HG03442 (cell line): ENCODE measurements at regions not wholly inside any gene's neighbourhood (a gene's known extent, or its start where the extent isn't known, plus 50 kb on each side); places are given as distances from the start of the nearest gene placed in this dataset.
"Not testable (repeated sequence)": the region's sequence is repeated elsewhere in the genome, so short reads cannot be mapped to it uniquely, and the experiment has no call there.

Experiments used
- ATAC-seq: cut with Tn5 transposase; IDR thresholded peaks from one replicate; pipeline ENCODE4 v1.9.1; 2021; ENCODE audit warnings: mild to moderate bottlenecking, moderate library complexity; ENCODE audit not compliant: unreplicated experiment

DNA sequence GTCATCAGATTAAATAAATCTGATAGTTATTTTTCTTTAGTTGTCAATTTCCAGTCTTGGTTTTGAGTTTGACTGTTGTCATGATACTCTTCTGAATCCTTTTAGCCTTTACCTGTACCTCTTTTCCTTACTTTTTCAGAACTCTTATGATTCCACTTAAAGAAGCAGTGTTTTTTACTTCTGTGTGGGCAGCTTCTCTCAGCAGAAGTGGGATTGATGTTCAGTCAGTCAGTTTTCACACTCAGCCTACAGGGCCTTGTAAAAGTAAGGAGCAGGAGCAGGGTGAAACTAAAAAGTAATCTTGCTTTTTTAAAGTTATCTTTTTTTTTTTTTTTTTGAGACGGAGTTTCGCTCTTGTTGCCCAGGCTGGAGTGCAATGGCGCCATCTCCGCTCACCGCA lies 75.1 kb downstream of the HAUS1 start:
- ATAC-seq, result no peak

DNA sequence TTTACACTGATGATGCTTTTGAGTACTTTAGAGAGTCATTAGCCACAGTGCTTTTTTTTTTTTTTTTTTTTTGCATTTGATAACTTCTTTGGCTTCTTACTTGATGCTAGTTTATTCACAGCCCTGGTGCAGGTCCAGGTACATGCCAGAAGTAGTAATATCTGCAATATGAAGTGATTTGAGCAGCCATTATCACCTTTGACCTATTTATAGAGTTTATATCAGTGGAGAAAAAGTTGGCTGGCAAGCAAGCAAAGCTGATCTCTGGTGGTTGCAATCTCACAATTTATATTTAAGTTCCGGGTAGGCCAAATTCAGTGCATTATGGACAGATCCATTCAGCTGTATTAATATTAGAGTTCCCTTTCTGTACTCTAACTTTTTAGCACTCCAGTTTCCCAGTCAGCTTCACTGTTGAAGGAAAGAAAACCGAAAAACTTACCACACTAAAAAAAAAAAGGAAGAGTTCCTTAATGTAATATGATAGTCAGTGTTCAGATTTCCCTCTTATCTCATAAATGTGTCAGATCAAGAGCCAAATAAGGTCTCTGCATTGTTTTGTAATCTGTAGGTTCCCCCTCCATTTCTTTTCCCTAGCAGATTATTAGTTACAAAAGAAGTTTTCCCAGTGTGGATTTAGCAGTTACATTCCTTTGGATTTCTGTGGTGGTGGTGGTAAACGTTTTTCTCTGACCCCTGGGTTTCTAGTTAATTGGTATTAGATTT lies 78.6 kb downstream of the HAUS1 start:
- ATAC-seq, result no peak

GRCh38 chr18:46184296-46184695 lies 80.1 kb downstream of the HAUS1 start:
- not testable (repeated sequence) for ATAC-seq

DNA sequence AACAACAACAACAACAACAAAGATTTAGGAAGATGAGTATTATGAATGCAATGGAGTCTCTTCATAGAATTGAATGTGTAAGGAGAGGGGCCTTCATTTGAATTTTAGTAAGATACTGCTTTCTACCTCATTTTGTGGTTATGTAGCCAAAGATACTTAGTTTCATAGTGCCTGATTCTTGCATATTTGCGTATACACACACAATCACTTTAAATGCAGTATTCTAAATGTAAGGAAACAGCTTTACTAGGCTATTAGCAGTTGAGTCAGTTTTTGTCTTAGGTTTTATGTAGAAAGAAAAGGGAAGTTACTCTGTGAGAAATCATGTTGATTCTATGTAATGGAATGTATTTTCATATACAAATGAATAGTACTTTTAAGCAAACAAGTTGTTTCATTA lies 80.5 kb downstream of the HAUS1 start:
- ATAC-seq, result no peak

GRCh38 chr18:46190667-46191066 lies 86.5 kb downstream of the HAUS1 start:
- ATAC-seq, result no peak

DNA sequence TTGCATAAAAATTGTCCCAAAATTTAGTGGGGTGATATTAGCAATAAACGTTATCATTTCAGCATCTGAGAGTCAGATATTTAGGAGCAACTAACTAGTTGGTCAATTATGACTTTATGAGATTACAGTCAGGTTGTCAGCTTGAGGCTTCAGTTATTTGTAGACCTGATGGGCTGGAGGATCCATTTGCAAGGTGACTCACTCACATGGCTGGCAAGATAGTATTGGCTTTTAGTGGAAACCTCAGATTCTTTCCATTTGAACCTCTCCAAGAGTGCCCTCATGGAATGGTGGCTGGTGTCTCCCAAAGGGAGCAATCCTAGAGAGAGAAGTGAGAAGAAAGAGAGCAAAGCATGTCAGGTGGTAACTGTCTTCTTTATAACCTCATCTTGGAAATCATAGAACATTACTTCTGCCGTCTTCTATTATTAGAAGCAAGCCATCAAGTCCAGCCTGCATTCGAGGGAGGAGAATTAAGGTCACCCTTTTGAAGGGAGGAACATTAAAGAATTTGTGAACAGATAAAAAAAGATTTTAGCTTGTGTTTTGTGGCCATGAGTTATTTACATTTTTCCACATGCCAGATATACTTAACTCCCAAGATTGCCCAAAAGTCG lies 92.5 kb downstream of the HAUS1 start:
- no peak for ATAC-seq

DNA sequence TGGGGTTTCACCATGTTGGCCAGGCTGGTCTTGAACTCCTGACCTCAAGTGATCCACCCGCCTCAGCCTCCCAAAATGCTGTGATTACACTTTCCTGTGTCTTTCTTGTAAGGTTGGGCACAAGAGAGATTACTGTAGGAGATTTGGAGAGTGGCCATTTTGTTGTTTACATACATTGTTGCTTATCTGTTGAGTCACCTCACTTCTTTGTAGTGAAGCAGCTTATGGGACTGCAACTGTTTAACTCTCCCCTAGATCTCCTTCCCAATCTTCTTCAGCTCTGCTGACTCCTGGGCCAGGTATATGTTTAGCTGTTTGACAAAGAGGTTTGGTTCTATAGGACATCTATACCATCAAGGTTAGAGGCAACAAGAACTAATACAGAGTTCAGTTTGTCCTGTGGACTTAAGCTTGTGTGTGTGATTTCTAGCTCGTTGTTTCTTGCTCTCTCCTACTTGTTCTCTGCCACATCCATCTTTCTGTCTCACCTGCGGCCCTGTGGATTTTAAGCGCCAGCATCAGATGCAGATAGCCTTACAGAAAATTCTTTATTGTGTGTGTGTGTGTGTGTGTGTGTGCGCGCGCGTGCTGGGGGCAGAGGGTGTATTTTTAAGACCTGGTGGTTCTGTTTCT lies 95.4 kb downstream of the HAUS1 start:
- no peak for ATAC-seq

GRCh38 chr18:46200178-46201055 lies 96.2 kb downstream of the HAUS1 start:
- not testable (repeated sequence) for ATAC-seq

DNA sequence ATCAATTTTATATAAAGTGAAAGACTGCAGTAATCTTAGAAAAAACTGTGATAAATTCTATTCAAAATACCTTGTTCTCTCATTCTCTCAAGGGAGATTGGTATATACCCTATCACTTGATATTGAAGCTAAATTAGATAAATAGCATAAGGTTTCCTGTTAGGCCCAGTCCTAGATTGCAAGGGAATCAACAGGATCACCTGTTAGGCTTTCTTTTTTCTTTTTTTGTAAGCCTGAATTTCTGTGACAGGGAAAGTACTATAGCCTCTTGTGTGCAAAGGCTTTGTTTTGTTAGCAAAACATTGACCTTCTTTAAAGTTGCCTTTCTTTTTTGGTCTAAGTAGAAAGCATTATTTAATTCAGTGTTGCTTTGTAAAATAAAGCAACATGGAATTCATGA lies 100.0 kb downstream of the HAUS1 start:
- ATAC-seq, result no peak

- no peak for ATAC-seq
These were observed 103.8 kb downstream of the HAUS1 start for GRCh38 chr18:46207985-46208384.

- no peak for ATAC-seq
These were observed 105.0 kb downstream of the HAUS1 start for GRCh38 chr18:46209161-46209560.

GRCh38 chr18:46211816-46212215 lies 107.6 kb downstream of the HAUS1 start:
- no peak for ATAC-seq

DNA sequence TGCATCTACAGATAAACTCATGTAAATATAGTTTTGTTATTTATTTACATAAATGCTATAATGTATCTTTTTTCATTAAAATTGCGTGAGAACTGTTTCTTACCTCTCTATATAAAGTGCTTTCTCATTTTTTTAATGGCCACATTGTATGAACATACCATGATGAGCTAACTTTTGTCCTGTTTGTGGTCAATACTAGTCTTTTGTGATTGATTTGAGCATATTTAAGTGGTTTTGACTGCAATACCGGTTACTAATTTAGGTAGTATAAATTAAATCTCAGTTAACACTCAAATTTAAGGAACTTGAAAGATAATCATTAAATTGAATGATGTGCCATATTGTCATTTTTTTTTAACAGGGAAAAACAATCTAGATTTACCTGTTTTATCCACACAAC lies 108.2 kb downstream of the HAUS1 start:
- no peak for ATAC-seq

GRCh38 chr18:46213295-46213694 lies 109.1 kb downstream of the HAUS1 start:
- ATAC-seq, result no peak

- ATAC-seq, result no peak
These were observed 110.2 kb downstream of the HAUS1 start for GRCh38 chr18:46214435-46214834.

DNA sequence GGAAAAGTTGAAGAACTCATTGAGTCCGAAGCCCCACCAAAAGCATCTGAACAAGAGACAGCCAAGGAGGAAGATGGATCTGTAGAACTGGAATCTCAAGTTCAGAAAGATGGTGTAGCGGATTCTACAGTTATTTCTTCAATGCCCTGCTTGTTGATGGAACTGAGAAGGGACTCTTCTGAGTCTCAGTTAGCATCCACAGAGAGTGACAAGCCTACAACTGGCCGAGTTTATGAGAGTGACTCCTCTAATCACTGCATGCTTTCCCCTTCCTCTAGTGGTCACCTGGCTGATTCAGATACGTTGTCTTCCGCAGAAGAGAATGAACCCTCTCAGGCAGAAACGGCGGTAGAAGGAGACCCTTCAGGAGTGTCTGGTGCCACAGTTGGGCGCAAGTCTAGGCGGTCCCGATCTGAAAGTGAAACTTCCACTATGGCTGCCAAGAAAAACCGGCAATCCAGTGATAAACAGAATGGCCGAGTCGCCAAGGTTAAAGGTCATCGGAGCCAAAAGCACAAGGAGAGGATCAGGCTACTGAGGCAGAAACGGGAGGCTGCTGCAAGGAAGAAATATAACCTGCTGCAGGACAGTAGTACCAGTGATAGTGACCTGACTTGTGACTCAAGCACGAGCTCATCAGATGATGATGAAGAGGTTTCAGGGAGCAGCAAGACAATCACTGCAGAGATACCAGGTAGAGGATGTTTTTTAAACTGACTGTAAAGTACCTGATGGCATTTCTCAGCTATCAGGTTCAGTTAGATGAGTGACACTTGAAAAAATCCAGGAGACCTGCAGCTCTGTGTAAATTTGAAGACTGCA lies 111.9 kb downstream of the HAUS1 start:
- ATAC-seq, result no peak

DNA sequence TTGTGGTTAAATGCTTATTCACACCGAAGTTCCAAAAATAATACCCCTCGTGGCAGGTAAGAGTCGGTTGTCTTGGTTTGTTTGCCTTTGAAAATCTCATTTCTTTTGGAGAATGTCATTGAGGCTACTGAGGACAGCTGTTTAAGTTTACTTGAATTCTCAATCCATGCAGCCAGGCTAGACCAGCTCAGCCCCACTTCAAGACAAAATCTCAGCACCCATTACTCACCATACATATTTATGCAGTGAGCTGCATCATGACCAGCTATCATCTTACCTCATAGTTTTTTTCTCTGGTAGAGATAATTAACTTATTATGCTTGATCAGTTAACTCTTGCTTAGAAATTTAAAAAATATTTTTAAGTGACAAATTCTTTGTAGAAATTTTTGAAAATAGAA lies 115.9 kb downstream of the HAUS1 start:
- ATAC-seq, result no peak

GRCh38 chr18:46222093-46222492 lies 117.9 kb downstream of the HAUS1 start:
- ATAC-seq, result no peak

DNA sequence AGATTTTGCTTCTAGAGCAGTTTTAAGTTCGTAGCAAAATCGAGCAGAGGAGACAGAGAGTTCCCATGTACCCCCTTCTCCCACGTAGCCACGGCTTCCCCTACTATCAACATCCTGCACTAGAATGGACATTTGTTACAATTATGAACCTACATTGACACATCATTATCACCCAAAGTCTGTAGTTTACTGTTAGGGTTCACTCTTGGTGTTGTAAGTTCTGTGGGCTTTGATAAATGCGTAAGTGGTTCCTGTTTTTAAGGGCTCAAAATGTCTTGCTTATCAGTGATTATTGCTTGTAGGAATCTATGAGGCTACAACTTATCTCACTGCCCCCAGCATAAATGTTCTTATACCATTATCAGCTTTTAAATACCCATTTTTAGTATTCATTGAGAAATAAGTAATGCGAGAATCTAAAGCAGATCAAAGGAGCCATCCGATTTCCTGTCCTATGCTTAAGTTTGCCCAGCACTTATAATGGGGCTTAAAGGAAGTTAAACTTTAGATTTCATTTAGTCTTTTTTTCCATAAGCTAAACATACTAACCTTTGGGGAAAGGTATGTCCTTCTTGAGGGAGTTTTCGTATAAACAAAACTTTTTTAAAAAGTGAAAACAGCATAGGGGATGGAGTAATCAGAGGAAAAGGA lies 118.7 kb downstream of the HAUS1 start:
- no peak for ATAC-seq

DNA sequence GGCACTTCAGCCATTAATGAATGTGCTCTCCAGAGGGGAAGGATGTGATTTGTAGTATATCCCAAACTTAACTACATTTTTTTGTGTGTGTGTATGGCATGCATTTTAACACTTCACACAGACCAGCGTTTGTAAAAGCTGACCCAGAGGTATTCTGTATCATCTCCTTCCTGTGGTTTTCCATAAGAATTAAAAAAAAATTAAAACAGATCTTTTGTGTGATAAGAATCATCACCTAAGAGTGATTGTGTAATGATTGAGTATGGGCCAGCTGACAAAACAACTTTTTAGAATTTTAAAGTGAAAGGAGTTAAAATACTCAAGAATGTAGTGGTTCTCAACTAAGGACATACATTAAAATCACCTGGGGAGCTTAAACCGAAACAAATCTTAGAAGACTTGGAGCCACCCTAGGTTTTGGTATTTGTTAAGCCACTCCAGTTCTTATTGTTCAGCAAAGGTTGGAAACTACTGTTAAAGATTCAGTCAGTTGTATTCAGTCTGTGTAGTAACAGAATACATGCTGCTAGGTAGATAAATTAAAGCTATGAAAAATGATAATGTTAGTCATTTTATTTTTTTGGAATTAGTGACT lies 120.1 kb downstream of the HAUS1 start:
- no peak for ATAC-seq
